Gastroesophageal sphincter (tissue), 3 donors: ENCODE measurements at regions not wholly inside any gene's neighbourhood (a gene's known extent, or its start where the extent isn't known, plus 50 kb on each side); places are given as distances from the start of the nearest gene placed in this dataset.

Experiments
- CTCF ChIP-seq, 4 experiments: fragments of 200-600 bp in 2 of 4; fragments of 450-650 bp in 2 of 4; sonication (generic) in 1 of 4; IDR thresholded peaks; one replicate each; pipeline ENCODE4 v1.5.1; 2017 to 2019; ENCODE audit warnings: antibody characterized with exemption in 4 of 4, mild to moderate bottlenecking in 2 of 4, moderate library complexity in 2 of 4
- POLR2A ChIP-seq, 2 donors: fragments of 450-650 bp; IDR thresholded peaks; one replicate each; pipeline ENCODE4 v1.6.1; 2017; ENCODE audit warnings: antibody characterized with exemption in 2 of 2, mild to moderate bottlenecking in 2 of 2, moderate library complexity in 1 of 2

- TF ChIP-seq CTCF (IDR thresholded peaks at IDR 0.05) (no peak), POLR2A (IDR thresholded peaks at IDR 0.05) (no peak)
Observed at GRCh38 chr1:194045416-194045815, 859.0 kb upstream of the B3GALT2 start.
